Mucosa of rectum (tissue), 2 donors: ENCODE measurements at regions not wholly inside any gene's neighbourhood (a gene's known extent, or its start where the extent isn't known, plus 50 kb on each side); places are given as distances from the start of the nearest gene placed in this dataset.
"Not testable (repeated sequence)": the region's sequence is repeated elsewhere in the genome, so short reads cannot be mapped to it uniquely, and the experiment has no call there.

Source experiments
- H3K27ac ChIP-seq, 2 donors: one replicate each; pipeline ENCODE4 v1.7.0; 2013; ENCODE audit warnings: inconsistent platforms in 2 of 2, low read depth in 2 of 2, low read length in 2 of 2
- H3K27me3 ChIP-seq, 2 donors: one replicate each; pipeline ENCODE4 v1.7.0; 2013; ENCODE audit warnings: low read length in 2 of 2; ENCODE audit not compliant: control insufficient read depth in 2 of 2, insufficient read depth in 2 of 2
- H3K36me3 ChIP-seq, 2 donors: one replicate each; pipeline ENCODE4 v1.7.0; 2013; ENCODE audit warnings: low read length in 2 of 2; ENCODE audit not compliant: control insufficient read depth in 2 of 2, insufficient read depth in 2 of 2
- H3K4me1 ChIP-seq, 2 donors: one replicate each; pipeline ENCODE4 v1.7.0; 2013; ENCODE audit warnings: low read length in 2 of 2, mild to moderate bottlenecking in 1 of 2; ENCODE audit not compliant: control insufficient read depth in 2 of 2, insufficient read depth in 2 of 2
- H3K4me3 ChIP-seq, 2 donors: one replicate each; pipeline ENCODE4 v1.7.0; 2013; ENCODE audit warnings: low read length in 2 of 2
- H3K9ac ChIP-seq, 2 donors: one replicate each; pipeline ENCODE4 v1.7.0; 2013; ENCODE audit warnings: low read length in 2 of 2, low read depth in 1 of 2, mild to moderate bottlenecking in 1 of 2
- H3K9me3 ChIP-seq, 2 donors: one replicate each; pipeline ENCODE4 v1.7.0; 2013; ENCODE audit warnings: low read length in 2 of 2; ENCODE audit not compliant: control insufficient read depth in 2 of 2
- donor health status: healthy.
- donor health status: Normal muscosa, but diverticular disease.

DNA sequence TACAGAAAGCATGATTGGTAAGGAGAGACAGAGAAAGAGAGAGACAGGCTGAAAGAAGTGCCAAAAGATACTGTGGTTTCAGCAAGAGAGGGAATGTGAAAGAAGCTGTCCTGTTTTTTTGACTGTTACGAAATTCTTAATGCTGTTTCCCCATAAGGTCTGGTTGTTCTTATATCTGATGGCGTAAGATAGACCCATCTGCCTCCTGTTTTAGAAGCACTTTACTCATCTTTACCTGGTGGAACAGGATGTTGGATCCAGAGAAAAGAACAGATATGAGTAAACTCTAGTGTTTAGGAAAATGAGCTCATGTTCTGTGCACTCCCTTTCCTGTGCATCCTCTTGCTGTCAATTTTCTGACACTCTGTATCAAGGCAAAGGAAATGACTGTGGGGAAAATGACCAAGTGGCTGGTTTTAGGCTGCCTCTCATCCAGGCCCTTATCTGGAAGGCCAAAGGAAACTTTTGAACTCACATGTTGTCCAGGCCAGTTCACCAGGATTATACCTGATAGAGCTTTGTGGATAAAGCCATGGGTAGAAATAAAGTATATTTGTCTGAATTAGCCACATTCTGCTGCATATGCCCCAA is 311.7 kb upstream of the HTR2C start:
- H3K36me3 ChIP-seq = no peaks in the 10 kb centered on the region

DNA sequence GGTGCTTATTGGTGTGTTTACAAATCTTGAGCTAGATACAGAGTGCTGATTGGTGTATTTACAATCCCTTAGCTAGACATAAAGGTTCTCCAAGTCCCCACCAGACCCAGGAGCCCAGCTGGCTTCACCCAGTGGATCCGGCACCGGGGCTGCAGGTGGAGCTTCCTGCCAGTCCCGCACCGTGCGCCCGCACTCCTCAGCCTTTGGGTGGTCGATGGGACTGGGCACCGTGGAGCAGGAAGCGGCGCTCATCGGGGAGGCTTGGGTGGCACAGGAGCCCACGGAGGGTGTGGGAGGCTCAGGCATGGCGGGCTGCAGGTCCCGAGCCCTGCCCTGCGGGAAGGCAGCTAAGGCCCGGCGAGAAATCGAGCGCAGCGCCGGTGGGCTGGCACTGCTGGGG is 313.5 kb upstream of the HTR2C start:
- H3K27me3 ChIP-seq, H3K4me3 ChIP-seq, H3K36me3 ChIP-seq, H3K4me1 ChIP-seq, H3K9ac ChIP-seq, H3K27ac ChIP-seq, H3K9me3 ChIP-seq: not testable (repeated sequence)

More for the DNA sequence above, 311.7 kb upstream of the HTR2C start:
- Histone ChIP-seq H3K9me3 (no peaks in the 10 kb centered on the region), H3K27ac (no peak overlapping the region), H3K4me1 (no peaks in the 10 kb centered on the region), H3K9ac (no peak overlapping the region), H3K27me3 (no peaks in the 10 kb centered on the region), H3K4me3 (no peak overlapping the region)

DNA sequence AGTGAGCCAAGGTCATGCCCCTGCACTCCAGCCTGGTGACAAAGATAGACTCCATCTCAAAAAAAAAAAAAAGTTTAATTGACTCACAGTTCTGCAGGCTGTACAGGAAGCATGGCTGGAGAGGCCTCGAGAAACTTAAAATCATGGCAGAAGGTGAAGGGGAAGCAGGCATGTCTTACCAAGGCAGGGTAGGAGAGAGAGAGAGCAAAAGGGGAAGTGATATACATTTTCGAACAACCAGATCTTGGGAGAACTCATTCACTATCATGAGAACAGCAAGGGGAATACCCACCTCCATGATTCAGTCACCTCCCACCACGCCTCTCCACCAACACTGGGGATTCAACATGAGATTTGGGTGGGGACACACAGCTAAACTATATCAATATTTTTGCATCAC is 315.2 kb upstream of the HTR2C start:
- no peaks in the 10 kb centered on the region for H3K4me1 ChIP-seq
- H3K36me3 ChIP-seq = no peaks in the 10 kb centered on the region
- peaks cover 0 to 2% of the 10 kb centered on the region in 2 donors for H3K27me3 ChIP-seq
- H3K4me3 ChIP-seq = no peak overlapping the region
- no peaks in the 10 kb centered on the region for H3K9me3 ChIP-seq
- H3K9ac ChIP-seq = no peak overlapping the region
- no peak overlapping the region for H3K27ac ChIP-seq

- no peaks in the 10 kb centered on the region for H3K9me3 ChIP-seq
- H3K4me1 ChIP-seq = no peaks in the 10 kb centered on the region
- H3K27ac ChIP-seq = no peak overlapping the region
- peaks cover 0 to 2% of the 10 kb centered on the region in 2 donors for H3K27me3 ChIP-seq
- H3K36me3 ChIP-seq = no peaks in the 10 kb centered on the region
- no peak overlapping the region for H3K9ac ChIP-seq
- H3K4me3 ChIP-seq = no peak overlapping the region
Measured at GRCh38 chrX:114267142-114267541, 316.7 kb upstream of the HTR2C start.

- Histone ChIP-seq H3K4me3 (no peak overlapping the region), H3K4me1 (no peaks in the 10 kb centered on the region), H3K9ac (no peak overlapping the region), H3K27ac (no peak overlapping the region), H3K9me3 (no peaks in the 10 kb centered on the region), H3K27me3 (no peaks in the 10 kb centered on the region), H3K36me3 (no peaks in the 10 kb centered on the region)
Measured at GRCh38 chrX:114252186-114252585, 331.7 kb upstream of the HTR2C start.

DNA sequence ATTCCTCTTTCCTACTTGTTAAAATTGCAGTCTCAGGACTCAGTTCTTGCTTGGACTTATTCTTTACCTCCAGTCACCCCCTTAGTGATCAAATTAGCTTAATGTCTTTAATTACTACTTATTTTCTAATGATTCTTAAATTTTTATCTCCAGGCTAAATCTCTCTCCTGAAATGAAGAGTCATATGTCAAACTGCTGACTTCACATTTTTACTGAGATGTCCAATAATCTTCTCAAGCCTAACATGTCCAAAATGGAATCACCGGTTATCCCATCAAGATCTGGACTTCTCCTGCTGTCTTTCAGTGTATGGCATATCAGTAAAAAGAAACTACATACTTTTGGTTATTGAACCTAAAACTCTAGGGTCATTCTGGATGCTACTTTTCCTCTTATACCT is 332.3 kb upstream of the HTR2C start:
- no peaks in the 10 kb centered on the region for H3K4me1 ChIP-seq
- no peak overlapping the region for H3K4me3 ChIP-seq
- H3K27me3 ChIP-seq = no peaks in the 10 kb centered on the region
- no peak overlapping the region for H3K27ac ChIP-seq
- no peaks in the 10 kb centered on the region for H3K9me3 ChIP-seq
- H3K36me3 ChIP-seq = no peaks in the 10 kb centered on the region
- no peak overlapping the region for H3K9ac ChIP-seq

DNA sequence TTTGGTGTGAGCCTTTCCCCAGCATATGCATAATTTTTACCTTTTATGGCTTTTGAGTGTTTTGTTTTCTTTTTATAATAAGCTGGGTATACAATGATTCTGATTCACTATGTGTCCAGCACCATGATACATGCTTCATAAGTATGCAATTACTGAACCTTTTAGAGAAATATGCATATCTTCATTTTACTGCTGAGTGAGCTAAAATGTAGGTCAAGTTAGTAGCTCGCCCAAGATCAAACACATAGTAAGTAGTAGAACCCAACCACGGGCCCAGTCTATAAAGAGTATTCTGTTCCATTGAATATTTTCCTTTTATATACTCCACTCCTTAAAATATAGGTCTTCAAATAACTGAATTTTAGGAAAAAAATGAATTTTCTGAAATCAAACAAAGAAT is 362.4 kb upstream of the HTR2C start:
- H3K4me1 ChIP-seq = no peaks in the 10 kb centered on the region
- no peaks in the 10 kb centered on the region for H3K9me3 ChIP-seq
- H3K4me3 ChIP-seq = no peak overlapping the region
- H3K36me3 ChIP-seq = no peaks in the 10 kb centered on the region
- no peak overlapping the region for H3K27ac ChIP-seq
- no peak overlapping the region for H3K9ac ChIP-seq
- no peaks in the 10 kb centered on the region for H3K27me3 ChIP-seq

GRCh38 chrX:114210879-114211278 is 373.0 kb upstream of the HTR2C start:
- no peaks in the 10 kb centered on the region for H3K4me1 ChIP-seq
- H3K9me3 ChIP-seq = no peaks in the 10 kb centered on the region
- no peak overlapping the region for H3K27ac ChIP-seq
- H3K36me3 ChIP-seq = no peaks in the 10 kb centered on the region
- no peak overlapping the region for H3K9ac ChIP-seq
- no peak overlapping the region for H3K4me3 ChIP-seq
- H3K27me3 ChIP-seq = no peaks in the 10 kb centered on the region

DNA sequence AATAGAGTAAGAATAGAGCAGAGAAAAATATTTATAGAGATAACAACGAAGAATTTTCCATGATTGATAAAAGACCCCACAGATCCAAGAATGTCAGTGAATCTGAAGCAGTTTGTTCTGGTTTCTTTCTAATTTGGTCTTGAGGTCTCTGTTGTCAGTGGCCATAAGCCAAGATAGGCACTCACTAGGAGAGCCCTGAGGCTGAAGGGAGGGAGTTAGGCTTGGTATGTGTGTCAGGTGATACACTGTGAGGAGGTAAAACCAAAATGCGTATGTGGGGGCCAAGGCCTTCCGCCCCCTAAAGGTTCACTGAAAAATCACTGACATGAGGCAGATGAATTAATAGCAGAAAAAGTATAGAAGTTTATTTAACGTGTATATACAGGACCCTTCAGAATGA is 382.3 kb upstream of the HTR2C start:
- no peaks in the 10 kb centered on the region for H3K27me3 ChIP-seq
- no peaks in the 10 kb centered on the region for H3K9me3 ChIP-seq

GRCh38 chrX:114181195-114181594 is 402.7 kb upstream of the HTR2C start:
- H3K9me3 ChIP-seq = no peaks in the 10 kb centered on the region
- H3K27me3 ChIP-seq = no peaks in the 10 kb centered on the region
- H3K9ac ChIP-seq = no peak overlapping the region
- no peak overlapping the region for H3K27ac ChIP-seq
- H3K4me3 ChIP-seq = no peak overlapping the region
- no peaks in the 10 kb centered on the region for H3K4me1 ChIP-seq
- H3K36me3 ChIP-seq = no peaks in the 10 kb centered on the region

More for the DNA sequence above, 382.3 kb upstream of the HTR2C start:
- Histone ChIP-seq H3K36me3 (no peaks in the 10 kb centered on the region), H3K4me3 (no peak overlapping the region), H3K27ac (no peak overlapping the region), H3K4me1 (no peaks in the 10 kb centered on the region), H3K9ac (no peak overlapping the region)

- H3K27me3 ChIP-seq = no peaks in the 10 kb centered on the region
- no peaks in the 10 kb centered on the region for H3K36me3 ChIP-seq
- no peak overlapping the region for H3K9ac ChIP-seq
- H3K4me3 ChIP-seq = no peak overlapping the region
- no peaks in the 10 kb centered on the region for H3K9me3 ChIP-seq
- H3K27ac ChIP-seq = no peak overlapping the region
- no peaks in the 10 kb centered on the region for H3K4me1 ChIP-seq
Measured at GRCh38 chrX:114178126-114178525, 405.8 kb upstream of the HTR2C start.
